ENCODE measurements at regions not wholly inside any gene's neighbourhood (a gene's known extent, or its start where the extent isn't known, plus 50 kb on each side); places are given as distances from the start of the nearest gene placed in this dataset.

- no peak for TF ChIP-seq GATA2 (IDR thresholded peaks at IDR 0.05; ENCODE audit: low read depth, low read length)
- no peak for TF ChIP-seq GATA3 (IDR thresholded peaks at IDR 0.05; ENCODE audit: low read depth, low read length)
Measured at GRCh38 chr13:64069892-64070291, 2654.2 kb upstream of the PCDH20 start.
